Esophagus squamous epithelium (tissue), 5 donors: ENCODE measurements at regions not wholly inside any gene's neighbourhood (a gene's known extent, or its start where the extent isn't known, plus 50 kb on each side); places are given as distances from the start of the nearest gene placed in this dataset.
"Not testable (repeated sequence)": the region's sequence is repeated elsewhere in the genome, so short reads cannot be mapped to it uniquely, and the experiment has no call there.

Experiments used
- DNase-seq: peaks from one replicate; lab custom pipeline; 2025; lab: John Stamatoyannopoulos, UW
- H3K27ac ChIP-seq, 4 donors: fragments of 200-600 bp; sonication (generic); one replicate each; pipeline ENCODE4 v1.5.1; 2016 to 2019; ENCODE audit warnings: mild to moderate bottlenecking in 1 of 4
- H3K27me3 ChIP-seq, 4 donors: fragments of 200-600 bp; sonication (generic); 1 replicate in 3 of 4; 2 replicates in 1 of 4; pipeline versions ENCODE4 v1.5.1 to v1.6.0; 2017 to 2021; ENCODE audit warnings: antibody characterized with exemption in 1 of 4
- H3K36me3 ChIP-seq, 3 donors: fragments of 200-600 bp; sonication (generic); one replicate each; pipeline ENCODE4 v1.5.1; 2016 to 2019
- H3K4me1 ChIP-seq, 3 donors: fragments of 200-600 bp; sonication (generic); one replicate each; pipeline ENCODE4 v1.5.1; 2017 to 2019
- H3K4me3 ChIP-seq, 4 donors: fragments of 200-600 bp; sonication (generic); 1 replicate in 3 of 4; 2 replicates in 1 of 4; pipeline ENCODE4 v1.5.1; 2016 to 2019; ENCODE audit warnings: mild to moderate bottlenecking in 2 of 4, moderate library complexity in 1 of 4
- H3K9me3 ChIP-seq, 3 donors: fragments of 200-600 bp; sonication (generic); one replicate each; pipeline ENCODE4 v1.5.1; 2016 to 2019
- CTCF ChIP-seq, 6 experiments: fragments of 450-650 bp in 4 of 6; fragments of 200-600 bp in 2 of 6; sonication (generic) in 2 of 6; IDR thresholded peaks; one replicate each; pipeline ENCODE4 v1.5.1; 2016 to 2019; ENCODE audit warnings: antibody characterized with exemption in 6 of 6, mild to moderate bottlenecking in 4 of 6, moderate library complexity in 4 of 6
- POLR2A ChIP-seq, 4 donors: fragments of 450-650 bp; IDR thresholded peaks; one replicate each; pipeline ENCODE4 v1.6.1; 2017; ENCODE audit warnings: antibody characterized with exemption in 4 of 4, mild to moderate bottlenecking in 4 of 4, moderate library complexity in 3 of 4
- WGBS, 2 donors: methylation state at CpG; one replicate each; pipeline ENCODE4 v1.1.5; 2018; 5-methylcytosine and 5-hydroxymethylcytosine counted together
- intact Hi-C: fragments of 100-400 bp; cut with DNase I; formaldehyde crosslinking; loops from one replicate; pipeline ENCODE4 v1.15.0; 2022
- donor health status: DM: yes; HTN: yes; CAD: no.

GRCh38 chr20:47430862-47431588 is 70.7 kb upstream of the NCOA3 start:
- no peak for DNase-seq
- Histone ChIP-seq H3K27ac (peak overlapping the region in 2 of 4 donors; percentile 49 to 76), H3K4me3 (no peak overlapping the region), H3K4me1 (peaks cover 4 to 39% (median 9%) of the 10 kb centered on the region in 3 donors), H3K36me3 (no peaks in the 10 kb centered on the region), H3K27me3 (no peaks in the 10 kb centered on the region), H3K9me3 (peaks cover 0 to 20% (median 16%) of the 10 kb centered on the region in 3 donors)
- WGBS, 2 donors: 88 to 92% methylated on average over 5 of the region's 5 CpGs
- intact Hi-C loops: no loop called here
- TF ChIP-seq CTCF (IDR thresholded peaks at IDR 0.05): no peak
- TF ChIP-seq POLR2A (IDR thresholded peaks at IDR 0.05): no peak

GRCh38 chr20:47432834-47433210 is 68.9 kb upstream of the NCOA3 start:
- WGBS, 2 donors: 35 to 42% methylated on average over 3 of the region's 3 CpGs
- Histone ChIP-seq H3K4me1 (peaks cover 4 to 39% (median 9%) of the 10 kb centered on the region in 3 donors), H3K9me3 (peaks cover 0 to 3% (median 2%) of the 10 kb centered on the region in 3 donors), H3K36me3 (no peaks in the 10 kb centered on the region), H3K27ac (peak overlapping the region in 2 of 4 donors; percentile 67 to 76), H3K4me3 (no peak overlapping the region), H3K27me3 (no peaks in the 10 kb centered on the region)
- TF ChIP-seq CTCF (IDR thresholded peaks at IDR 0.05) (no peak), POLR2A (IDR thresholded peaks at IDR 0.05) (no peak)
- intact Hi-C loops: no loop called here
- no peak for DNase-seq

GRCh38 chr20:47434128-47434779 is 67.4 kb upstream of the NCOA3 start:
- Histone ChIP-seq H3K27ac (peak overlapping the region; percentile 35 to 76 (median 64)), H3K4me1 (peaks cover 3 to 49% (median 16%) of the 10 kb centered on the region in 3 donors)
- intact Hi-C loops, H3K36me3 ChIP-seq, H3K9me3 ChIP-seq, H3K27me3 ChIP-seq, H3K4me3 ChIP-seq, DNase-seq: not testable (repeated sequence)
- 71 to 74% methylated on average over 9 to 13 of the region's 13 CpGs for WGBS, 2 donors

- 56% methylated on average over 15 to 16 of the region's 18 CpGs for WGBS, 2 donors
- intact Hi-C loops: no loop called here
- no peak for TF ChIP-seq POLR2A (IDR thresholded peaks at IDR 0.05)
- no peak for TF ChIP-seq CTCF (IDR thresholded peaks at IDR 0.05)
- Histone ChIP-seq H3K27me3 (no peaks in the 10 kb centered on the region), H3K9me3 (no peaks in the 10 kb centered on the region), H3K4me1 (peaks cover 3 to 24% (median 11%) of the 10 kb centered on the region in 3 donors), H3K36me3 (no peaks in the 10 kb centered on the region), H3K27ac (peak overlapping the region; percentile 15 to 55 (median 32)), H3K4me3 (no peak overlapping the region)
- DNase-seq: no peak
Observed at GRCh38 chr20:47438464-47439381, 63.0 kb upstream of the NCOA3 start.

GRCh38 chr20:47440857-47441773 is 60.6 kb upstream of the NCOA3 start:
- WGBS, 2 donors: 50 to 60% methylated on average over 7 of the region's 7 CpGs
- no peak overlapping the region for H3K4me3 ChIP-seq
- no peak for TF ChIP-seq CTCF (IDR thresholded peaks at IDR 0.05)
- no peak for TF ChIP-seq POLR2A (IDR thresholded peaks at IDR 0.05)
- no peak overlapping the region for H3K27ac ChIP-seq
- H3K9me3 ChIP-seq: no peaks in the 10 kb centered on the region
- H3K27me3 ChIP-seq: no peaks in the 10 kb centered on the region
- intact Hi-C loops: no loop called here
- H3K4me1 ChIP-seq: peaks cover 3 to 10% (median 7%) of the 10 kb centered on the region in 3 donors
- no peaks in the 10 kb centered on the region for H3K36me3 ChIP-seq
- no peak for DNase-seq
